ENCODE measurements at regions not wholly inside any gene's neighbourhood (a gene's known extent, or its start where the extent isn't known, plus 50 kb on each side); places are given as distances from the start of the nearest gene placed in this dataset.

DNA sequence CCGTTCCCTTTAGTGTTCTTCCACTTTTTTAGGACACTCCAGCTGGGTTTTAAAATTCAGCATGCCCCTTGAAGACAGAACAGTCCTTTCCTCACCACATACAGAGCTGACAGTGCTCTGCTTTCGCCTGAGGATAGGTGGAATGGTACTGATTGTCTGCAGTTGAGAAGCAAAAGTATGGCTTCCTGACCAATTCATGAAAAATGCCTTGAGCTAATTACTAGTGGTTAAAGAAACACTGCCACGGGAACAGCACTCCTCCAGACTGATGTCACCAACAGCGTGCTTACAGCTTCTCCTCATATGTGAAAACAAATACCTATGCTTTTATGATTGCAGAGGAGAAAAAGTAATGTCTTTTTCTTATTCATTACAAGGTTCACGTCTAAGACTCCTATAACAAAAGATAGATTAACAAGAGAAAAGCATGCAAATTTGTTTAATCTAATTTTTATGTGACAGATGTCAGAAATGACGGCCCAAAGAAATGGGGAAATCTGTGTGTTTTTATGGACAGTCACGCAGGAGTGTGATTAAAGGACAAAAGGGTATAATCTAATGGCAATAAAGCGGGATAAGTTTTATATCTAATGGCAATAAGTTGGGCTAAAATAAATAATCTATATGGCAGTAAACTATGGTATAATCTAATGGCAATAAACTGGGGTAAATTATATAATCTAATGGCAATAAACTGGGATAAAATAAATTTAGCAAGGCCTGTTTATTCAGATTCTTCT is 123.4 kb upstream of the ARHGAP42 start:
- DNase-seq (ENCODE audit: low spot score), result no peak

DNA sequence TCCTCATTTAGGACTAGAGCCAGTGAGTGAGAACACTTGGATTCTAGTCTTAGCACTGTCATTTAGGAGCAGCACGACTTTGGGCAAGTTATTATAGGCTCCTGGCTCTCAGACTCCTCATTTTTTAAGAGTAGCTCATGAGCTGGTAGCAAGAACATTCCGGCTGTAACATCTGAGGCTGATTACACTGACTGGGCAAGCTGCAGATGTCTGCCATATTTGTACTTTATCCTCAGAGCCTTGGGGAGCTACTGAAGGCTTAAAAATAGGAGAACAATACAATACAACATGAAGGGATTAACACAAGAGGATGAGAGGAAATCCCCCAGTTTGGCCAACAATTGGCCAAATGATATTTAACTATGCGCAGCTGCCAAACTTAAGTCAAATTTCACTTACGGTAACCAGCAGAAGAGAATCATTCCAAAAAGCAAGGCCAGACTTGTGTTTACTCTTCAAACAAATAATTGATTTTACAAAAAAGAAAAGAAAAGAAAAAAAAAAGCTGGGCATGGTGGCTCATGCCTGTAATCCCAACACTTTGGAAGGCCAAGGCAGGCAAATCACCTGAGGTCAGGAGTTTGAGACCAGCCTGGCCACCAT is 113.1 kb upstream of the ARHGAP42 start:
- Histone ChIP-seq H3K9me3 (no peaks in the 10 kb centered on the region), H3K4me1 (replicated peaks) (no peaks in the 10 kb centered on the region), H3K27me3 (replicated peaks; ENCODE audit: insufficient read depth) (no peaks in the 10 kb centered on the region), H3K27ac (no peak overlapping the region), H3K36me3 (no peaks in the 10 kb centered on the region), H3K4me3 (no peak overlapping the region)
- no peak for DNase-seq (ENCODE audit: low spot score)
- TF ChIP-seq, protein P1, sequence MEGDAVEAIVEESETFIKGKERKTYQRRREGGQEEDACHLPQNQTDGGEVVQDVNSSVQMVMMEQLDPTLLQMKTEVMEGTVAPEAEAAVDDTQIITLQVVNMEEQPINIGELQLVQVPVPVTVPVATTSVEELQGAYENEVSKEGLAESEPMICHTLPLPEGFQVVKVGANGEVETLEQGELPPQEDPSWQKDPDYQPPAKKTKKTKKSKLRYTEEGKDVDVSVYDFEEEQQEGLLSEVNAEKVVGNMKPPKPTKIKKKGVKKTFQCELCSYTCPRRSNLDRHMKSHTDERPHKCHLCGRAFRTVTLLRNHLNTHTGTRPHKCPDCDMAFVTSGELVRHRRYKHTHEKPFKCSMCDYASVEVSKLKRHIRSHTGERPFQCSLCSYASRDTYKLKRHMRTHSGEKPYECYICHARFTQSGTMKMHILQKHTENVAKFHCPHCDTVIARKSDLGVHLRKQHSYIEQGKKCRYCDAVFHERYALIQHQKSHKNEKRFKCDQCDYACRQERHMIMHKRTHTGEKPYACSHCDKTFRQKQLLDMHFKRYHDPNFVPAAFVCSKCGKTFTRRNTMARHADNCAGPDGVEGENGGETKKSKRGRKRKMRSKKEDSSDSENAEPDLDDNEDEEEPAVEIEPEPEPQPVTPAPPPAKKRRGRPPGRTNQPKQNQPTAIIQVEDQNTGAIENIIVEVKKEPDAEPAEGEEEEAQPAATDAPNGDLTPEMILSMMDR (IDR thresholded peaks at IDR 0.05), result no peak
- TF ChIP-seq POLR2A (IDR thresholded peaks at IDR 0.05) (no peak), POLR2AphosphoS5 (IDR thresholded peaks at IDR 0.05) (no peak)
- 42% methylated on average over 4 of the region's 4 CpGs for WGBS
- intact Hi-C loops (cut with DNase I), result no loop called here

More for the DNA sequence above, 123.4 kb upstream of the ARHGAP42 start:
- no peak overlapping the region for H3K4me3 ChIP-seq
- no peak overlapping the region for H3K27ac ChIP-seq
- intact Hi-C loops (cut with DNase I), result no loop called here
- 76% methylated on average over 8 of the region's 8 CpGs for WGBS
- H3K4me1 ChIP-seq (replicated peaks), result no peaks in the 10 kb centered on the region
- H3K36me3 ChIP-seq, result no peaks in the 10 kb centered on the region
- H3K27me3 ChIP-seq (replicated peaks; ENCODE audit: insufficient read depth), result no peaks in the 10 kb centered on the region
- no peak for TF ChIP-seq POLR2A (IDR thresholded peaks at IDR 0.05)
- TF ChIP-seq, protein P1 (IDR thresholded peaks at IDR 0.05), result no peak
- TF ChIP-seq POLR2AphosphoS5 (IDR thresholded peaks at IDR 0.05), result no peak
- H3K9me3 ChIP-seq, result no peaks in the 10 kb centered on the region

DNA sequence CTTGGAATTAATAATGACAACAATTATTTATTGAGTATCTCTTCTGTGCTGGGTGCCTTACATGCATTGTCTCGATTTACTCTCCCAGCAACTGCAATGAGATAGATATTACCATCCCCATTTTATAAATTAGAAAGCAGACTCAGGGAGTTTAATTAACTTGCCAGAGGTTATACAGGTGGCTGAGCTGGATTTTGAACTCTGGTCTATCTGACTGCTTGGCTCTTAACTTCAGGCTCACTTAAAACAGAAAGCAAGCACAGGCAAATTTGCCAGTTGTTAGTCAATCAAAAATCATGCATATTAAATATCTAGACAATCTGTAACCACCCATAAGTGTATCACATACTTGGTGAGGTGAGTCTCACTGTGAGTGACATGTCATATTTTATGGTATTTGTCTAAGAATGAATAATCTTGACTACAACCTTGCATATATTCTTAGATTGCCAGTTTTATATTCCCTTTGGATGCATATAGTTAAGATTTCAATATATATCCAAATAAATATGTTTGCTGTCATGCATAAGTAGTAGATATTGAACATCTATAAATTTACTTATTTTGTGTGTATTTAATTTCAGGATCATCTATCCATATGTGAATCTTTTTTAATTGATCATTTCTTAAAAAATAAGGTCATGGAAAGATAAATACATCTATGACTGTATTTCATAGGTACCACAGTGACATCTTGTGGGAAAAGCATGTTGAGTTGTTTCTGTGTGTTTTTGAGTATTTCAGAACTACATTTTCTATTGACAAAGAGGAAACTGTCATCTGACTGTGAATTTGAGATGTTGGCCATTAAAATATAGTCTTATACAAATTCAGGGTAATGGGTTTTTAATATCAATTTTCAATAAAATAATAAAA is 112.0 kb upstream of the ARHGAP42 start:
- WGBS, result 83% methylated on average over 1 of the region's 1 CpG
- Histone ChIP-seq H3K27me3 (replicated peaks; ENCODE audit: insufficient read depth) (no peaks in the 10 kb centered on the region), H3K4me1 (replicated peaks) (no peaks in the 10 kb centered on the region), H3K4me3 (no peak overlapping the region), H3K9me3 (no peaks in the 10 kb centered on the region), H3K36me3 (no peaks in the 10 kb centered on the region), H3K27ac (no peak overlapping the region)
- intact Hi-C loops (cut with DNase I), result loop anchor here (5.0 kb wide), 2 partner anchors 112 to 277 kb away; partner anchors contain the start of gene ARHGAP42
- TF ChIP-seq POLR2A (IDR thresholded peaks at IDR 0.05) (no peak), POLR2AphosphoS5 (IDR thresholded peaks at IDR 0.05) (no peak)
- TF ChIP-seq, protein P1 (IDR thresholded peaks at IDR 0.05), result peak in 1 of 4 experiments; percentile 41
- no peak for DNase-seq (ENCODE audit: low spot score)

DNA sequence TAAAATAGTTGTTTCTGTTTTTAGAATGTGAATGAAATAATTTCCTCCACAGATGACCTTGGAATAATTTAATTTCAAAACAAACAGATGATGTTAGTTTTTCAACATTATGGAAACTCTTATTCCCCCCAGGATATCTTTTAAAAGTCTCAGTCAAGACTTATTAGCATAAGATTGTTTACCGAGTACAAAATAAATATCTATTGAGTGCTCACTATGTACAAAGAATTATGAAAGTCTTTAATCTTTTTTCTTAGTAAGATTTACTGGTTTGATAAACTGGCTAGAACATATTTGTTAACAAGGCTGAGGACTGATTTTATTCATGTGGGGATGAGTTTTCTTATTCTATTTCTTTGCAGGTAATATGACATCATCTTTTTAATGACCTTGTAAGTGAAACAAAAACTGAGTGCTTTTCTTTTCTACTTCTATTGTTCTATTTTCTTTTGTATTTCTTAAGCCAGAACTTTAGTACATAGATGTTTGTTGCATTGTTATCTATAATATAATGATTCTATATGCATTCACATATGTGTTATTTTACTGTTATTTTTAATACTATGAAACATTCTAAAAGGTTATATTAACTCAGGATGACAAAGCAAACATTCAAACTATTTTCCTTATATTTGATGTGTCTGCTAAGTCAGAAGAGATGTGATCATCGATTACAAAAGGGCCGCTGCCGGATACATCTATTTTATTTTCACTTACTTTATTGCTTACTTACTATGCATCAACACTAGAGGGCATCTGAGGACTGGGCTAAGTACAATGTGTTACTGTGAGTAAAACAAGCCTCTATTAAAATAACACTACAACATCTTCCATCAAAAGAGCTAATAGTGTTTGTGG is 111.0 kb upstream of the ARHGAP42 start:
- intact Hi-C loops (cut with DNase I), result loop anchor here (2.0 to 5.0 kb wide), 3 partner anchors 111 to 353 kb away; partner anchors contain the start of gene ARHGAP42
- peak; percentile 25 for DNase-seq (ENCODE audit: low spot score)
- Histone ChIP-seq H3K9me3 (no peaks in the 10 kb centered on the region), H3K36me3 (no peaks in the 10 kb centered on the region), H3K4me3 (no peak overlapping the region), H3K27me3 (replicated peaks; ENCODE audit: insufficient read depth) (no peaks in the 10 kb centered on the region), H3K4me1 (replicated peaks) (no peaks in the 10 kb centered on the region), H3K27ac (no peak overlapping the region)
- WGBS, result 6% methylated on average over 4 of the region's 4 CpGs
- no peak for TF ChIP-seq POLR2A (IDR thresholded peaks at IDR 0.05)
- TF ChIP-seq POLR2AphosphoS5 (IDR thresholded peaks at IDR 0.05), result no peak
- TF ChIP-seq, protein P1 (IDR thresholded peaks at IDR 0.05), result peak in 3 of 4 experiments; percentile 70 to 86 (median 85)

All from prostate gland (tissue), 2 donors.